ENCODE measurements at regions not wholly inside any gene's neighbourhood (a gene's known extent, or its start where the extent isn't known, plus 50 kb on each side); places are given as distances from the start of the nearest gene placed in this dataset.

- no peak for TF ChIP-seq CTCF (IDR thresholded peaks at IDR 0.05; ENCODE audit: low read length)
- no peak for TF ChIP-seq EZH2 (IDR thresholded peaks at IDR 0.05; ENCODE audit: borderline replicate concordance, low read length)
Observed at GRCh38 chr9:19623941-19624340, 164.9 kb downstream of the SLC24A2 start.
